ENCODE measurements at regions not wholly inside any gene's neighbourhood (a gene's known extent, or its start where the extent isn't known, plus 50 kb on each side); places are given as distances from the start of the nearest gene placed in this dataset.

DNA sequence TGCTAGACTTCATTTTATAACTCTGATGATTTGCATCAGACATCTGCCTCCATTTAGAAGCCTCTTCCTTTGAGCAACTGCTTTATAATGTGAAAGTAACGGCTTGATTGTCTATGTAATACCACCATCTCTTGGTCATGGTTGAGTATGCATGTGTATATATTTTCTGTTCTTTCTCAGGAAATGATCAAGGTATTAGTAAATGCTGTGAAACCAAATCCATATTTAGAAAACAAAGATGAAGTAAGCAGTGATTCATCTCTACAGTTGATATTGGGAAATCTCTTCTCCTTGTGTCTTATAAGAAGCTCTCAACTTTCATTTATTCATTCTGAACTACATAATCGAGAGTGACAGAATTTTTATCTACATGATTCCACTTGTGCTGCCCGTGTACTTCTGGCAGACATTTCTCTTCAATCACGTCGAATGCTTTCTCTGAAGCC is 104.6 kb upstream of the ANO3 start:
- TF ChIP-seq, protein P1, sequence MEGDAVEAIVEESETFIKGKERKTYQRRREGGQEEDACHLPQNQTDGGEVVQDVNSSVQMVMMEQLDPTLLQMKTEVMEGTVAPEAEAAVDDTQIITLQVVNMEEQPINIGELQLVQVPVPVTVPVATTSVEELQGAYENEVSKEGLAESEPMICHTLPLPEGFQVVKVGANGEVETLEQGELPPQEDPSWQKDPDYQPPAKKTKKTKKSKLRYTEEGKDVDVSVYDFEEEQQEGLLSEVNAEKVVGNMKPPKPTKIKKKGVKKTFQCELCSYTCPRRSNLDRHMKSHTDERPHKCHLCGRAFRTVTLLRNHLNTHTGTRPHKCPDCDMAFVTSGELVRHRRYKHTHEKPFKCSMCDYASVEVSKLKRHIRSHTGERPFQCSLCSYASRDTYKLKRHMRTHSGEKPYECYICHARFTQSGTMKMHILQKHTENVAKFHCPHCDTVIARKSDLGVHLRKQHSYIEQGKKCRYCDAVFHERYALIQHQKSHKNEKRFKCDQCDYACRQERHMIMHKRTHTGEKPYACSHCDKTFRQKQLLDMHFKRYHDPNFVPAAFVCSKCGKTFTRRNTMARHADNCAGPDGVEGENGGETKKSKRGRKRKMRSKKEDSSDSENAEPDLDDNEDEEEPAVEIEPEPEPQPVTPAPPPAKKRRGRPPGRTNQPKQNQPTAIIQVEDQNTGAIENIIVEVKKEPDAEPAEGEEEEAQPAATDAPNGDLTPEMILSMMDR (IDR thresholded peaks at IDR 0.05; ENCODE audit: borderline replicate concordance, extremely low read depth, low read length, poor library complexity, severe bottlenecking): peak; percentile 40
- TF ChIP-seq EZH2 (IDR thresholded peaks at IDR 0.05; ENCODE audit: borderline replicate concordance, low read depth, low read length, severe bottlenecking): no peak

All from DND-41 (cell line).